ENCODE measurements at regions not wholly inside any gene's neighbourhood (a gene's known extent, or its start where the extent isn't known, plus 50 kb on each side); places are given as distances from the start of the nearest gene placed in this dataset.

- TF ChIP-seq CTCF (conservative IDR thresholded peaks at IDR 0.05; ENCODE audit: low read depth, low read length), result no peak
- Histone ChIP-seq H3K4me2 (no peak overlapping the region), H3K4me1 (ENCODE audit: low read depth, poor library complexity, severe bottlenecking) (no peaks in the 10 kb centered on the region), H3K27ac (no peak overlapping the region), H3K79me2 (ENCODE audit: insufficient read depth, low read depth) (no peaks in the 10 kb centered on the region), H4K20me1 (ENCODE audit: insufficient read depth) (no peaks in the 10 kb centered on the region), H3K36me3 (ENCODE audit: insufficient read depth) (no peaks in the 10 kb centered on the region), H3K27me3 (ENCODE audit: insufficient read depth, low read depth) (no peaks in the 10 kb centered on the region), H2AFZ (ENCODE audit: low read depth) (no peak overlapping the region), H3K4me3 (IDR thresholded peaks at IDR 0.05; ENCODE audit: insufficient read depth, low read depth, low read length) (no peak overlapping the region), H3K9ac (no peak overlapping the region)
These were observed 134.0 kb downstream of the FAM76B start for GRCh38 chr11:95655536-95655935.

GRCh38 chr11:95653680-95654079 lies 135.9 kb downstream of the FAM76B start:
- no peak for TF ChIP-seq CTCF (conservative IDR thresholded peaks at IDR 0.05; ENCODE audit: low read depth, low read length)
- Histone ChIP-seq H3K27ac (no peak overlapping the region), H3K36me3 (ENCODE audit: insufficient read depth) (no peaks in the 10 kb centered on the region), H3K79me2 (ENCODE audit: insufficient read depth, low read depth) (no peaks in the 10 kb centered on the region), H3K4me2 (no peak overlapping the region), H2AFZ (ENCODE audit: low read depth) (no peak overlapping the region), H3K4me1 (ENCODE audit: low read depth, poor library complexity, severe bottlenecking) (no peaks in the 10 kb centered on the region), H3K27me3 (ENCODE audit: insufficient read depth, low read depth) (no peaks in the 10 kb centered on the region), H3K4me3 (IDR thresholded peaks at IDR 0.05; ENCODE audit: insufficient read depth, low read depth, low read length) (no peak overlapping the region), H3K9ac (no peak overlapping the region), H4K20me1 (ENCODE audit: insufficient read depth) (no peaks in the 10 kb centered on the region)

GRCh38 chr11:95653099-95653498 lies 136.5 kb downstream of the FAM76B start:
- H3K4me1 ChIP-seq (ENCODE audit: low read depth, poor library complexity, severe bottlenecking), result no peaks in the 10 kb centered on the region
- no peaks in the 10 kb centered on the region for H3K36me3 ChIP-seq (ENCODE audit: insufficient read depth)
- no peak overlapping the region for H3K4me3 ChIP-seq (IDR thresholded peaks at IDR 0.05; ENCODE audit: insufficient read depth, low read depth, low read length)
- no peaks in the 10 kb centered on the region for H3K27me3 ChIP-seq (ENCODE audit: insufficient read depth, low read depth)
- H3K27ac ChIP-seq, result no peak overlapping the region
- H3K4me2 ChIP-seq, result no peak overlapping the region
- H3K79me2 ChIP-seq (ENCODE audit: insufficient read depth, low read depth), result no peaks in the 10 kb centered on the region
- no peaks in the 10 kb centered on the region for H4K20me1 ChIP-seq (ENCODE audit: insufficient read depth)
- no peak overlapping the region for H2AFZ ChIP-seq (ENCODE audit: low read depth)
- TF ChIP-seq CTCF (conservative IDR thresholded peaks at IDR 0.05; ENCODE audit: low read depth, low read length), result no peak
- H3K9ac ChIP-seq, result no peak overlapping the region

GRCh38 chr11:95652002-95652472 lies 137.5 kb downstream of the FAM76B start:
- Histone ChIP-seq H3K36me3 (ENCODE audit: insufficient read depth) (no peaks in the 10 kb centered on the region), H3K9ac (no peak overlapping the region), H4K20me1 (ENCODE audit: insufficient read depth) (no peaks in the 10 kb centered on the region), H3K79me2 (ENCODE audit: insufficient read depth, low read depth) (no peaks in the 10 kb centered on the region), H3K4me2 (no peak overlapping the region), H3K4me3 (IDR thresholded peaks at IDR 0.05; ENCODE audit: insufficient read depth, low read depth, low read length) (no peak overlapping the region), H3K27me3 (ENCODE audit: insufficient read depth, low read depth) (no peaks in the 10 kb centered on the region), H3K4me1 (ENCODE audit: low read depth, poor library complexity, severe bottlenecking) (no peaks in the 10 kb centered on the region), H3K27ac (no peak overlapping the region), H2AFZ (ENCODE audit: low read depth) (no peak overlapping the region)
- TF ChIP-seq CTCF (conservative IDR thresholded peaks at IDR 0.05; ENCODE audit: low read depth, low read length), result no peak
